HEK293 (cell line): ENCODE measurements at regions not wholly inside any gene's neighbourhood (a gene's known extent, or its start where the extent isn't known, plus 50 kb on each side); places are given as distances from the start of the nearest gene placed in this dataset.

Source experiments
- MYNN ChIP-seq: fragments of 450-650 bp; formaldehyde crosslinking; IDR thresholded peaks from 2 replicates; pipeline ENCODE4 v1.5.1; 2016; ENCODE audit warnings: missing biosample characterization, missing genetic modification characterization, borderline replicate concordance
- SP3 ChIP-seq: fragments of 450-650 bp; formaldehyde crosslinking; IDR thresholded peaks from 2 replicates; pipeline ENCODE4 v1.5.1; 2016; ENCODE audit warnings: missing biosample characterization, missing genetic modification characterization
- ZNF48 ChIP-seq: fragments of 450-650 bp; formaldehyde crosslinking; IDR thresholded peaks from 2 replicates; pipeline ENCODE4 v1.5.1; 2016; ENCODE audit warnings: missing biosample characterization, missing genetic modification characterization
- ZNF555 ChIP-seq: fragments of 450-650 bp; formaldehyde crosslinking; conservative IDR thresholded peaks from 2 replicates; pipeline ENCODE4 v1.5.1; 2017; ENCODE audit warnings: missing biosample characterization, mild to moderate bottlenecking, missing genetic modification characterization, inconsistent platforms
- ZNF629 ChIP-seq: fragments of 450-650 bp; formaldehyde crosslinking; IDR thresholded peaks from 2 replicates; pipeline ENCODE4 v1.5.1; 2017; ENCODE audit warnings: missing biosample characterization, missing genetic modification characterization
- TF ChIP-seq, protein P1 (sequence below): fragments of 450-650 bp; formaldehyde crosslinking; IDR thresholded peaks from 2 replicates; pipeline ENCODE4 v1.5.1; 2016; ENCODE audit warnings: missing biosample characterization, missing genetic modification characterization
- TF ChIP-seq, protein P2 (sequence below): fragments of 450-650 bp; formaldehyde crosslinking; IDR thresholded peaks from 2 replicates; pipeline ENCODE4 v1.5.1; 2016; ENCODE audit warnings: missing biosample characterization, missing genetic modification characterization
- TF ChIP-seq, protein P3 (sequence below): fragments of 450-650 bp; formaldehyde crosslinking; IDR thresholded peaks from 2 replicates; pipeline ENCODE4 v1.5.1; 2016; ENCODE audit warnings: missing biosample characterization, missing genetic modification characterization

DNA sequence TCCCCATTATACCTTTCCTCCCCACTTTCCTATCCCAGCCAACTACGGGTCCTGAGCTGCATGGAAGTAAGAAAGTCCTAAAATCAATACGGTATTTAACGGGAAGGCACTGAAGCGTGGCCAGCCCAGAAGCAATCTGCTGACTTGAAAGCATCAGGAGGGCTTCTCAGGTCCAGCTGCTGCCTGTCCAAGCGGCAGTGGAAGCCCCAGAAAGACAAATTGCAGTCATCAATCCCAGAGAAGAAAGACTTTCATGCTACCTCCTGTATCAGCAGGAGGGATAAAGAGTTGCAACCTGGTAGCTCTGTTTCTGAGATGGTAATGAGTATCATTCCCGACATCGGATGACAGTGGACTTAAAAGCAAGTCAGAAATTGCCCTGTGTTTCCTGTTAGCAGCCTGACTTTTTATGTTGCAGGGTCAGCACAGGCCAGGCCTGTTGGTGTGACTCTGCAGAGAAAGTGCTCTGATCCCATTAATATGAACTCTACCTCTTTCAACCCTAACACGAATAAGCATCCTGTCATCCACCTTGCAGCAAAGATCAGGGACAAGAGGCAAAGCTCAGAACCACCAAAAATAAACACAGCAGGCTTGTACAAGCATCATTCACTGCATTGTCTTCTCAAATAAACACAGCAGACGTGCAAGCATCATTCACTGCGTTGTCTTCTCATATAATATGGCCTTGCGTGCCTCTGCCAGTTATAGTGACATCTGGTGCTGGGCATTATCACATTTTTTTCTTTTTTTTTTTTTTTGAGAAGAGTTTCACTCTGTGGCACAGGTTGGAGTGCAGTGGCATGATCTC is 358.6 kb upstream of the CDH11 start:
- no peak for TF ChIP-seq ZNF555 (tag by site-specific recombination)
- TF ChIP-seq, protein P1, sequence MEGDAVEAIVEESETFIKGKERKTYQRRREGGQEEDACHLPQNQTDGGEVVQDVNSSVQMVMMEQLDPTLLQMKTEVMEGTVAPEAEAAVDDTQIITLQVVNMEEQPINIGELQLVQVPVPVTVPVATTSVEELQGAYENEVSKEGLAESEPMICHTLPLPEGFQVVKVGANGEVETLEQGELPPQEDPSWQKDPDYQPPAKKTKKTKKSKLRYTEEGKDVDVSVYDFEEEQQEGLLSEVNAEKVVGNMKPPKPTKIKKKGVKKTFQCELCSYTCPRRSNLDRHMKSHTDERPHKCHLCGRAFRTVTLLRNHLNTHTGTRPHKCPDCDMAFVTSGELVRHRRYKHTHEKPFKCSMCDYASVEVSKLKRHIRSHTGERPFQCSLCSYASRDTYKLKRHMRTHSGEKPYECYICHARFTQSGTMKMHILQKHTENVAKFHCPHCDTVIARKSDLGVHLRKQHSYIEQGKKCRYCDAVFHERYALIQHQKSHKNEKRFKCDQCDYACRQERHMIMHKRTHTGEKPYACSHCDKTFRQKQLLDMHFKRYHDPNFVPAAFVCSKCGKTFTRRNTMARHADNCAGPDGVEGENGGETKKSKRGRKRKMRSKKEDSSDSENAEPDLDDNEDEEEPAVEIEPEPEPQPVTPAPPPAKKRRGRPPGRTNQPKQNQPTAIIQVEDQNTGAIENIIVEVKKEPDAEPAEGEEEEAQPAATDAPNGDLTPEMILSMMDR: no peak
- TF ChIP-seq SP3 (tag by site-specific recombination): no peak
- TF ChIP-seq MYNN: no peak
- no peak for TF ChIP-seq ZNF48 (tag by site-specific recombination)
- TF ChIP-seq, protein P2, sequence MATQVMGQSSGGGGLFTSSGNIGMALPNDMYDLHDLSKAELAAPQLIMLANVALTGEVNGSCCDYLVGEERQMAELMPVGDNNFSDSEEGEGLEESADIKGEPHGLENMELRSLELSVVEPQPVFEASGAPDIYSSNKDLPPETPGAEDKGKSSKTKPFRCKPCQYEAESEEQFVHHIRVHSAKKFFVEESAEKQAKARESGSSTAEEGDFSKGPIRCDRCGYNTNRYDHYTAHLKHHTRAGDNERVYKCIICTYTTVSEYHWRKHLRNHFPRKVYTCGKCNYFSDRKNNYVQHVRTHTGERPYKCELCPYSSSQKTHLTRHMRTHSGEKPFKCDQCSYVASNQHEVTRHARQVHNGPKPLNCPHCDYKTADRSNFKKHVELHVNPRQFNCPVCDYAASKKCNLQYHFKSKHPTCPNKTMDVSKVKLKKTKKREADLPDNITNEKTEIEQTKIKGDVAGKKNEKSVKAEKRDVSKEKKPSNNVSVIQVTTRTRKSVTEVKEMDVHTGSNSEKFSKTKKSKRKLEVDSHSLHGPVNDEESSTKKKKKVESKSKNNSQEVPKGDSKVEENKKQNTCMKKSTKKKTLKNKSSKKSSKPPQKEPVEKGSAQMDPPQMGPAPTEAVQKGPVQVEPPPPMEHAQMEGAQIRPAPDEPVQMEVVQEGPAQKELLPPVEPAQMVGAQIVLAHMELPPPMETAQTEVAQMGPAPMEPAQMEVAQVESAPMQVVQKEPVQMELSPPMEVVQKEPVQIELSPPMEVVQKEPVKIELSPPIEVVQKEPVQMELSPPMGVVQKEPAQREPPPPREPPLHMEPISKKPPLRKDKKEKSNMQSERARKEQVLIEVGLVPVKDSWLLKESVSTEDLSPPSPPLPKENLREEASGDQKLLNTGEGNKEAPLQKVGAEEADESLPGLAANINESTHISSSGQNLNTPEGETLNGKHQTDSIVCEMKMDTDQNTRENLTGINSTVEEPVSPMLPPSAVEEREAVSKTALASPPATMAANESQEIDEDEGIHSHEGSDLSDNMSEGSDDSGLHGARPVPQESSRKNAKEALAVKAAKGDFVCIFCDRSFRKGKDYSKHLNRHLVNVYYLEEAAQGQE (tag by site-specific recombination): no peak
- TF ChIP-seq, protein P3, sequence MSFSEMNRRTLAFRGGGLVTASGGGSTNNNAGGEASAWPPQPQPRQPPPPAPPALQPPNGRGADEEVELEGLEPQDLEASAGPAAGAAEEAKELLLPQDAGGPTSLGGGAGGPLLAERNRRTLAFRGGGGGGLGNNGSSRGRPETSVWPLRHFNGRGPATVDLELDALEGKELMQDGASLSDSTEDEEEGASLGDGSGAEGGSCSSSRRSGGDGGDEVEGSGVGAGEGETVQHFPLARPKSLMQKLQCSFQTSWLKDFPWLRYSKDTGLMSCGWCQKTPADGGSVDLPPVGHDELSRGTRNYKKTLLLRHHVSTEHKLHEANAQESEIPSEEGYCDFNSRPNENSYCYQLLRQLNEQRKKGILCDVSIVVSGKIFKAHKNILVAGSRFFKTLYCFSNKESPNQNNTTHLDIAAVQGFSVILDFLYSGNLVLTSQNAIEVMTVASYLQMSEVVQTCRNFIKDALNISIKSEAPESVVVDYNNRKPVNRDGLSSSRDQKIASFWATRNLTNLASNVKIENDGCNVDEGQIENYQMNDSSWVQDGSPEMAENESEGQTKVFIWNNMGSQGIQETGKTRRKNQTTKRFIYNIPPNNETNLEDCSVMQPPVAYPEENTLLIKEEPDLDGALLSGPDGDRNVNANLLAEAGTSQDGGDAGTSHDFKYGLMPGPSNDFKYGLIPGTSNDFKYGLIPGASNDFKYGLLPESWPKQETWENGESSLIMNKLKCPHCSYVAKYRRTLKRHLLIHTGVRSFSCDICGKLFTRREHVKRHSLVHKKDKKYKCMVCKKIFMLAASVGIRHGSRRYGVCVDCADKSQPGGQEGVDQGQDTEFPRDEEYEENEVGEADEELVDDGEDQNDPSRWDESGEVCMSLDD (tag by site-specific recombination): no peak
- no peak for TF ChIP-seq ZNF629
